HG03439 (cell line): ENCODE measurements at regions not wholly inside any gene's neighbourhood (a gene's known extent, or its start where the extent isn't known, plus 50 kb on each side); places are given as distances from the start of the nearest gene placed in this dataset.

Experiments
- ATAC-seq: cut with Tn5 transposase; IDR thresholded peaks from one replicate; pipeline ENCODE4 v1.9.1; 2021; ENCODE audit warnings: mild to moderate bottlenecking, moderate library complexity; ENCODE audit not compliant: unreplicated experiment

GRCh38 chr7:97466071-97466470 is 265.8 kb upstream of the TAC1 start:
- no peak for ATAC-seq

DNA sequence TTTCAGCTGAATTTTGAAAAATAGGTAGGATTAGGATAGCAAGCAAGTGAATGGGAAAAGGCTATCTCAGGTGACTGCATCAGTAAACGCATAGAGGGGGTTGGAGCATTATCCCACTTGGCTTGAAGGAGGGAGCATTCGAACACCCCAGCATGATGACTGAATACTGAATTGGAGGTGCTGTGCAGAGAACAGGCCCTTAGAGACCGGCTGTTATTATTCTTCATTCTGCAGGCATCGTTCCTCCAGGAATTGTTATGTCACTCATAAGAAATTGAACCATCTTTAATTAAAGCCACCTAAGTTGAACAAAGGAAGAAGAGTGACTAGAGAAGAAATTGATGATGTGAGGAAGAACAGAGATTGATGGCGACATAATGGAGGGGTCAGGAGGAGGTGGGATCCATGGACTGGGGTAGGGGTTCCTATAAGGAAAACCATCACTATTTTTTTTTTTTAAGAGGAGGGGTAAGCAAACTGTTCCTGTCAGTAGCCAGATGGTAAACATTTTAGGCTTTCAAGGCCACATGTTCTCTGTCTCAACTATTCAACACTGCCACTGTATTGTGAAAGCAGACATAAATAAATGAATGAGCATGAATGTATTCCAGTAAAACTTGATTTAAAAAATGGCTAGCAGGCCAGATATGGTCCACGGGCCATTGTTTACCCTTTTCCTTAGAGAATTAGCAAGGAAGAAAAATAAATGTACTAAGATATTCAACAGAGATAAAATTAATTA is 264.7 kb upstream of the TAC1 start:
- no peak for ATAC-seq

GRCh38 chr7:97468493-97468892 is 263.4 kb upstream of the TAC1 start:
- no peak for ATAC-seq

GRCh38 chr7:97470726-97471125 is 261.2 kb upstream of the TAC1 start:
- no peak for ATAC-seq

- ATAC-seq, result no peak
Measured at GRCh38 chr7:97471491-97471890, 260.4 kb upstream of the TAC1 start.

DNA sequence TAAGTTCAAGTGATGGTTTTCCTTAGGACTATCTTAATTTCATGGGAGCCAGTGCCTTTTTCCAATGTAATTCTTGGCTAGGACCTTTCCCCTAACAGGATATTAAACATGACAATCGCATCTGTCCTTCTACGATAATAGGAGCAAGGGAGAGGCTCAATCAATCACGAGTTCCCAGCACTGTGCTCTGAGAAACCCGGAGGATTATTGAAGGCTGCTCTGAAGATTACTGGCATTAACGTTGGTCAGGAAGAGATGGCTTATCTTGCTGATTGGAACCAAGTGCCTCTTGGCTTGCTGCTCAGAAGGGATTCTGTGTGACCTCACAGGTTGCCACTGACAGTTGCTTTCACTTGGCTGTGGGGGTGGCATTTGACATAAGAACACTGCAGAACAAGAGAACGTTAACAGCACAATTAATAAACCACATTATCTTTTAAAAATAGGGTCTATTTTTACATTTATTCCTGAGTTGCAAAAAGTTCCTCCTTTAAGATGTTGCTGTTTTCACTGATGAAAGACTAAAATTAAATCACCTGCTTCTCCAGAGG is 252.1 kb upstream of the TAC1 start:
- ATAC-seq, result no peak

DNA sequence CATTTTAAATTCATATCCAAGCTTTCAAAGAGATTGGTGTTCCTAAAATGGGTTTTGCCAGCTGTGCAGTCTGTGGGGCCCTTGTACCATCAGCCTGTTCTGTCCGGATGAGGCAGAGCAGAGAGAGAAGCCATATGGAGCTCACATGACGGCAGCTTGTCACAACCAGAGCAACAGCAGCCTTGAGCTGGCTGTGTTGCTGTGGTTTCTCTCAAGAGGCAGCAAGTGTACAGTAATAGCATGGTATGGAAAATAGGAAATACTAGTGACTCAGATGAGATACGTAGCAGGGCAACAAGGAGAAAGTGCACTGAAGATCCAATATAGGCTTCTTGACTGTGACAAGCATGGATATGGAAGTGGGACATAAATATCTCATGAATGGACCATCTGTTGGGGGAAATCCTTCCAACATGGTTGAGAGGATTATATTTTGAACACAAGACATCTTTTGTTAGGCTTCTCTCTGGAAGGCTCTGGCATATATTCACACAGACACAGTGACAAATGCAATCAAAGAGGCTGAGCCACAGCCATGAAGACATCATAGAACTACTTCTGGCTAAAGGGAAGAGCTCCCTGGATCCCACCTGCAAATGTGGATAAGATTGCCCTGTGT is 251.0 kb upstream of the TAC1 start:
- ATAC-seq, result no peak

DNA sequence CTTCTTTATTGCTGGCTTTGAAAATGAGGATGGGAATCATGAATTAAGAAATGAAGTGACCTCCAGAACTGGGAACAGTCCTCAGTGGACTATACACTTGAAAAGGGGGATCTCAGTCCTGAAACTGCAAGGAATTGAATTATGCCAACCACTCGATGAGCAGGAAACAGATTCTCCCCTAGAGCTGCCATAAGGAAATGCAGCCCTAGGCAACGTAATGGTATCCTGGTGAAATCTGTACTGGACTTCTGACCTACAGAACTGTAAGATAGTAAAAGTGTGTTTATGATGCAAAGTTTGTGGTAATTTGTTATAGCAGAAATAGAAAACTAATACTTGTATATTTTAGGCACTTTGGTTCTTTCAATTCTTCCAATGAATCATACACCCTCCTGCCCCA is 236.4 kb upstream of the TAC1 start:
- ATAC-seq, result no peak

- ATAC-seq, result no peak
Measured at GRCh38 chr7:97499204-97499603, 232.7 kb upstream of the TAC1 start.

GRCh38 chr7:97503367-97504094 is 228.4 kb upstream of the TAC1 start:
- ATAC-seq, result no peak

- no peak for ATAC-seq
Measured at GRCh38 chr7:97506728-97507127, 225.2 kb upstream of the TAC1 start.

DNA sequence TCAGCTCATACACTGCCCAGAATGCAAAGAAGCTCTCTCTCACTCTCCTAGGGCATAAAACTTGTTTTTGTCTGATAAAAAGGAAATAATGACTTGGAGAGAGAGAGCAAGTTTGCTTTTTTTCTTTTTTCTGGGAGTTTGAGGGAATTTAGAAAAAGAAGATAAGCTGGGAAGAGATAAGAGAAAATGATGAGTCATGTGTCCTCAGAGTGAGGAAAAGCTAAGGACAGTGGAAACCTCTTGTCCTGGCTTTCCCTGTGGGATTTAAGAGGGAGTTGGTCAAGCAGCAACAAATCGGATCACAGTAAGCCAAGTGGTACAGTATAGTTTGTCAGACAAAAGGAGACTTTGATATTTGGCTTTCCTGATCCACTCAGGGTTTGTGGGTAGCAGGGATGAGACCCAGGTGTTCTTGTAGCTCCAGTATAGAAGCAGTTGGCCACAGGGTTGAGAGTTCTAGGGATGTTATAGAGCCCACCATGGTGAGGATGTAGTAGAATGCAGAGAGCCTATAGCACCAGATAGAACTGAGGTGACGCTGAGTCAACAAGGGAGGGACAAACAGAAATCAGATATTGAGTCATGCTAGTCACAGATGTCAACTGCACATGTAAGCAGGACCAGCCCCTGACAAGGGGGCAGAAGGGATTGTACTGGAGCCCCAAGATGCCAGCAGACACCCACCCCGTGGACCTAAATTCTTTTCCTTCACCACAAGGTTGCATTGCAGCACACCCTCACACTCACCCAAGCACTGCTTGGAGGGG is 219.3 kb upstream of the TAC1 start:
- no peak for ATAC-seq

DNA sequence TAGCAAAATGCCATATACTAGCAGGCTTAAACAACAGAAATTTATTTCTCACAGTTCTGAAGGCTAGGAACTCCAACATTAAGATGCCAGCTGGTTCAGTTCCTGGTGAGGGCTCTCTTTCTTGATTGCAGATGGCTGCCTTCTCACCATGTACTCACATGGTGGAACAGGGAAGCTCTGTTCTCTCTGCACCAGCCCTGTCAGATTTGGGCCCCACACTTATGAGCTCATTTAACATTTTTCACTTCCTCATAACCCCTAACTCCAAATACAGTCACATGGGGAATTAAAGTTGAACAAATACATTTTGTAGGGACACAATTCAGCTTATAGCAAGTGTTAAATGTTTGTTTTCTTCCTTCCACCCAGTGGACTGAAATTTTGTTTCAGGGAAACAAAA is 218.6 kb upstream of the TAC1 start:
- ATAC-seq, result no peak

DNA sequence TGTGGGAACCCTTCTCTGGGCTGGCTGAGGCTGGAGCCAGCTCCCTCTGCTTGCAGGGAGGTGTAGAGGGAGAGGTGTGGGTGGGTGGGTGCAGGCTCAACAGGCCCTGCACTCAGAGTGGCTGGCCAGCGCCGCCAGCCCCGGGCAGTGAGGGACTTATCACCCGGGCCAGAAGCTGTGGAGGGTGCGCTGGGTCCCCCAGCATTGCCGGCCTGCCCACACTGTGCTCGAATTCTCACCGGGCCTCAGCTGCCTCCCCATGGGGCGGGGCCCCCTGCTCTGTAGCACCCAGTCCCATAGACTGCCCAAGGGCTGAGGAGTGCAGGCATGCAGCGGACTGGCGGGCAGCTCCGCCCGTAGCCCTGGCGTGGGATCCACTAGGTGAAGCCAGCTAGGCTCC is 190.7 kb upstream of the TAC1 start:
- ATAC-seq, result no peak

GRCh38 chr7:97555857-97556421 is 175.9 kb upstream of the TAC1 start:
- ATAC-seq, result no peak

DNA sequence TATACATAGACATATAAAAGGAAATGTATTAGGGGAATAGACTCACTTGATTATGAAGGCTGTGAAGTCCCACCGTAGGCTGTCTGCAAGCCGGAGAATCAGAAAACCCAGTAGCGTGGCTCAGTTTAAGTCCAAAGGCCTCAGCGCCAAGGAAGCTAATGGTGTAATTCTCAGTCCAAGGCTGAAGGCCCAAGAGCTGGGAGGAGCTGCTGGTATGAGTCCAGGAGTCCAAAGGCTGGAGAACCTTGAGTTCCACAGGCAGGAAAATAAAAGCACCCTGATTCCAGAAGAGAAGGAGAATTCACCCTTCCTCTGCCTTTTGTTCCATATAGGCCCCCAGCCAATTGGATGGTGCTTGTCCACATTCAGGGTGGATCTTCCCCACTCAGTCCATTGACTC is 166.2 kb upstream of the TAC1 start:
- no peak for ATAC-seq

DNA sequence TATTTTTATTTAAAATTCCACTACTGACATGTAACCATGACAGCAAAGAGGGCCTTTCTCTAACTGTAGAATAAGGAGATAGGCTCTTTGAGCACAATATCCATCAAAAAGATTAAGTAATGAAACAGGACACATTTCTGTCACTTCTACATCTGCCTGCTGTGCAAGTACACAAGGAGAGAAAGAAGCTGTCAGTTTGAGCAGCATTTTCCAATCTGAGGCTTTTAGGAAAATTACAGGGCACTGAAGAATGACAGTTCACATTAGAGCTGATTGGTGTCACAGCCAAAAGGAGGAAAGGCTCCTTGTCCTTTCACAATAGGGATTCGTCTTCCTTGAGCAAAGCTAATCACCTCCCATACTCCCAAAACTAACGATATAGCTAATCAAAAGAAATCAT is 158.8 kb upstream of the TAC1 start:
- no peak for ATAC-seq

GRCh38 chr7:97576043-97576442 is 155.8 kb upstream of the TAC1 start:
- no peak for ATAC-seq

- no peak for ATAC-seq
Measured at GRCh38 chr7:97578225-97578624, 153.7 kb upstream of the TAC1 start.

DNA sequence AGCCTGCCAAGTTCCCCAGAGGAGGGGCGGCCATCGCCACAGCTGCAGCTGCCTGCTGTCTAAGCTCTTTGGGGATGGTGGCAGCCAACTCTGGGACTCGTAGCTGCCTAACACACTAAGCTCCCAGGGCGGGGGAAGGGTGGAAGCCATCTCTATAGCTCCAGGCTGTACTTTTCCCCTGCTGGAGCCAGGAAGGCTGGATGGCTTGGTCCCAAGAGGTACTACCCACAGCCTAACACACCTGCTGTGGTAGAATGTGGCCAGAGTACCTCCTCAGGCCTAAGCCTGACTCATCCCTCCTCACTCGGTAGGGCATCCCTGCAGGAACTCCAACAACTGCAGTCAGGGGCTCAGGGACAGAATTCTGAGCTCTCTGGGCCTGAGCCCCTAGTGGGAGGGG is 151.7 kb upstream of the TAC1 start:
- no peak for ATAC-seq

DNA sequence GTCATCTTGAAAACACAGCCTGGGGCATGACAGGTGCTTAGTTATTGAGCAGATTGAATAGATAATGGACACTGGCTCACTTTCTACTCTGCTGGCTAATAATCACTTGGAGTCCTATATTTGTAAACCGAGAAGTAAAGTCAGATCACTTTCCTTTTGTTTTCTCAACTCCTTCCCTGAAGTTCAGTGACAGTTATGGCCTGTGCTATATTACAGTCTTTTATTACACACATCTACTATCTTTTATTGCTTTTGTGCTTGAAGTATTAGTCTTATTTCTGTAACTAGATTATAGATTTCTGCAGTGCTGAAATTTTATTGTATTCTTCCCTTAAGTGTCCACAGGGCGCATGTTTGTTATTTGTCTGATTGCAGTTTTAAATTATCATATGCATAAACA is 136.4 kb upstream of the TAC1 start:
- ATAC-seq, result no peak
